SK-N-SH (cell line): ENCODE measurements at regions not wholly inside any gene's neighbourhood (a gene's known extent, or its start where the extent isn't known, plus 50 kb on each side); places are given as distances from the start of the nearest gene placed in this dataset.

Source experiments
- CTCF ChIP-seq: fragments of 200-600 bp; sonication (generic); IDR thresholded peaks from 2 replicates; pipeline ENCODE4 v1.6.1; 2017; ENCODE audit warnings: antibody characterized with exemption, mild to moderate bottlenecking, moderate library complexity
- JUND ChIP-seq: IDR thresholded peaks from 2 replicates; pipeline ENCODE4 v1.4.0; 2012
- POLR2AphosphoS5 ChIP-seq: IDR thresholded peaks from 2 replicates; pipeline ENCODE4 v1.6.1; 2012; ENCODE audit warnings: low read depth, low read length
- TF ChIP-seq, protein P1 (sequence below): IDR thresholded peaks from 2 replicates; pipeline ENCODE4 v1.6.1; 2012; ENCODE audit warnings: mild to moderate bottlenecking, low read depth, low read length, moderate library complexity

GRCh38 chr3:59659755-59660154, 609.9 kb upstream of the CFAP20DC start:
- no peak for TF ChIP-seq CTCF
- TF ChIP-seq, protein P1, sequence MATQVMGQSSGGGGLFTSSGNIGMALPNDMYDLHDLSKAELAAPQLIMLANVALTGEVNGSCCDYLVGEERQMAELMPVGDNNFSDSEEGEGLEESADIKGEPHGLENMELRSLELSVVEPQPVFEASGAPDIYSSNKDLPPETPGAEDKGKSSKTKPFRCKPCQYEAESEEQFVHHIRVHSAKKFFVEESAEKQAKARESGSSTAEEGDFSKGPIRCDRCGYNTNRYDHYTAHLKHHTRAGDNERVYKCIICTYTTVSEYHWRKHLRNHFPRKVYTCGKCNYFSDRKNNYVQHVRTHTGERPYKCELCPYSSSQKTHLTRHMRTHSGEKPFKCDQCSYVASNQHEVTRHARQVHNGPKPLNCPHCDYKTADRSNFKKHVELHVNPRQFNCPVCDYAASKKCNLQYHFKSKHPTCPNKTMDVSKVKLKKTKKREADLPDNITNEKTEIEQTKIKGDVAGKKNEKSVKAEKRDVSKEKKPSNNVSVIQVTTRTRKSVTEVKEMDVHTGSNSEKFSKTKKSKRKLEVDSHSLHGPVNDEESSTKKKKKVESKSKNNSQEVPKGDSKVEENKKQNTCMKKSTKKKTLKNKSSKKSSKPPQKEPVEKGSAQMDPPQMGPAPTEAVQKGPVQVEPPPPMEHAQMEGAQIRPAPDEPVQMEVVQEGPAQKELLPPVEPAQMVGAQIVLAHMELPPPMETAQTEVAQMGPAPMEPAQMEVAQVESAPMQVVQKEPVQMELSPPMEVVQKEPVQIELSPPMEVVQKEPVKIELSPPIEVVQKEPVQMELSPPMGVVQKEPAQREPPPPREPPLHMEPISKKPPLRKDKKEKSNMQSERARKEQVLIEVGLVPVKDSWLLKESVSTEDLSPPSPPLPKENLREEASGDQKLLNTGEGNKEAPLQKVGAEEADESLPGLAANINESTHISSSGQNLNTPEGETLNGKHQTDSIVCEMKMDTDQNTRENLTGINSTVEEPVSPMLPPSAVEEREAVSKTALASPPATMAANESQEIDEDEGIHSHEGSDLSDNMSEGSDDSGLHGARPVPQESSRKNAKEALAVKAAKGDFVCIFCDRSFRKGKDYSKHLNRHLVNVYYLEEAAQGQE: no peak
- TF ChIP-seq JUND: no peak
- no peak for TF ChIP-seq POLR2AphosphoS5
